IPS-NIHi7 (cell line): ENCODE measurements at regions not wholly inside any gene's neighbourhood (a gene's known extent, or its start where the extent isn't known, plus 50 kb on each side); places are given as distances from the start of the nearest gene placed in this dataset.

Experiments used
- DNase-seq: peaks from one replicate; pipeline ENCODE4 v3.0.0; 2012; ENCODE audit warnings: mixed read lengths; ENCODE audit errors: extremely low spot score

DNA sequence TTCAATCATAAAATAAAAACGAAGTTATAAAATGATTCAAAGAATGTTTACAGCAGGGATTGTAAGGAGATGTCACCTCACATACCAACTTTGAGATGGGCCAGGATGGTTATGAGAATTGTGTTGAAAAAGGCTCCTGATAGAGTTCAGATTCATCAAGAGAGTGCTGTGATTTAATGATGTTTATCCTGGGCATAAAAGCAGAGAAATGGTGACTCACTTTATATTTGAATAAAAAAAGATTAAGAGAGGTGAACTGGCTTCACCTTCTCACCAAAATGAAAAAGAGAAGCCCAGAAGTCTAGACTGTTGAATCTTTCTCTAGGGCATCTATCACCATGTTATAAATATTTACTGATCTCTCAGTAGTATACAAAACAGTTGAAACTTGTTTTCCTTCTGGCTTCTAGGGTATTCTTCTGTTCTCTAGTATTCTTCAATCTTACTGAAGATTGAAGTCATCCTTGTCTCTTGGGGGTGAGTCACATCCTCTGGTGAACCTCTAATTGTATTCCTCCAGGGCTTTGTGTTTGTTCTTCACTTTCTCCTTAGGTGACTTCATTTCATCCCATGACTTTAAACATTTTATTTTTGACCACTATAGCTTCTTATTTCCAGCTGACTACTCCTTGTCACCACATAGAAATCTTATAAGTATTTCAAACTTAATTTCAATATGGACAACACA lies 1237.3 kb upstream of the C9orf72 start:
- no peak for DNase-seq

DNA sequence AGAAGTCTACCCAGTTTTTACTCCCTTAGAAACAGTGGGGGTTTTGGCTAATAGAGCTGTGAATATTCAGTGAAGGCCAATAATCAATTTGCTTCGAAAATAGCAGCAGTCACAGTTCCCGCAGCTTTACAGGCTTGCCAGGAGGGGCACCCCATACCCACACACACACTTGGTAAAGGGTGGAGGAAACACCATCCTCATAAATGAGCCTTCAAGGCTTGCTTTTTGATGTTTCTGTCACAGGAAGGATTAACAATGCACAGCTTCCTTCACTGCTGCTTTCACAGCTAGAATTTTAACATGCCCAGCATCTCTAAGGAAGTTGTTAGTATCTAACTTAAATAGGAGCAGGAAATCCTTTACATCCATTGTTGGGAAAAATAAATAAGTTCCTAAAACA lies 1247.5 kb upstream of the C9orf72 start:
- DNase-seq, result peak; percentile 31

DNA sequence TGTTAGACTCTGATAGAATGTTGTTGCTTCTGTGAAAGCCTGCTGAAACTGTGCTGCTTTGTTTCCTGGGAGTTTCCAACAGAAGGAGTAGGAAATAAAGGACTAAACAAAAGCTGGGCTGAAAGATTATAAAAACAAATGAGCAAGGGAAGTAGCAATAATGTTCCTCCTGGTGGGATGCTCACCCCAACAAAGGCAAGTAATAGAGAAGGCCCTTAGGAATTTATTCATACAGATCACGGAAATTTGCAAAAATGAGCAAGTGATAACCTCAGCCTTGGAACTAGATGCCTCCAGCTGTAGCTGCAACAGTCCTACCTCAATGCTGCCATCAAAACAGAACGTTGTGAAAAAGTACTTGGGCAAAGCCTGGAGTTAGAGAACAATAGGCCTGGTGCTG lies 1248.0 kb upstream of the C9orf72 start:
- DNase-seq, result no peak

- no peak for DNase-seq
These were observed 1251.2 kb upstream of the C9orf72 start for GRCh38 chr9:28824432-28824963.

GRCh38 chr9:28832168-28832770 lies 1259.0 kb upstream of the C9orf72 start:
- DNase-seq, result no peak

GRCh38 chr9:28834156-28834555 lies 1260.9 kb upstream of the C9orf72 start:
- no peak for DNase-seq

- DNase-seq, result no peak
These were observed 1266.6 kb upstream of the C9orf72 start for GRCh38 chr9:28839778-28840430.

DNA sequence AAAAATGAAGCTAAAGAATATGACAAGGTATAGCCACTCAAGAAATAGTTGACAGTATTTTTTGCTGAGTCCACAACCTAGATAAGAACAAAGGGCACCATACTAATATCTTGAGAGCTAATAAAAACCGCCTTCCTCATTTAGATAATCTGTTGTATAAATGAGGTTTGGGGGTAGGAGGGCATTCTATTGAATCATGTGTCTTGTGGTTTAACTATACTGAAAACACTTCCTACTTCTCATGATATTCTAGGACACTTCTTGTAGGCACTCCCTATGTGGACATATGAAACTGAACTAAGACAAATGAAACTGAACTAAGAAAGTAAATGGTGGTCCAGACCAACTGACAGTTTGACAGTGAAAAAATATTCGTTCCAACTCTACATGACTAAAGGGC lies 1268.5 kb upstream of the C9orf72 start:
- no peak for DNase-seq

GRCh38 chr9:28847331-28847730 lies 1274.0 kb upstream of the C9orf72 start:
- DNase-seq, result no peak

GRCh38 chr9:28848671-28849070 lies 1275.4 kb upstream of the C9orf72 start:
- no peak for DNase-seq

DNA sequence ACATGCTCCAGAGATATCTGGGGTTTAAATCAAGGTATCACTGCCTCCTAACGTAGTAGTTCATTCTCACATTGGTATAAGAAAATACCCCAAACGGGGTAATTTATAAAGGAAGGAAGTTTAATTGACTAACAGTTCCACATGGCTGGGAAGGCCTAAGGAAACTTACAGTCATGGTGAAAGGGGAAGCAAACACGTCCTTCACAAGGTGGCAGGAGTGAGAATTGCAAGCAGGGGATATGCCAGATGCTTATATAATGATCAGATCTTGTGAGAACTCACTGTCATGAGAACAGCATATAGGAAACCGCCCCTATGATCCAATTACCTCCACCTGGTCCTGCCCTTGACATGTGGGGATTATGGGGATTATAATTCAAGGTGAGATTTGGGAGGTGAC lies 1280.2 kb upstream of the C9orf72 start:
- no peak for DNase-seq

GRCh38 chr9:28866951-28867350 lies 1293.7 kb upstream of the C9orf72 start:
- DNase-seq, result no peak

GRCh38 chr9:28868228-28868990 lies 1295.1 kb upstream of the C9orf72 start:
- no peak for DNase-seq

DNA sequence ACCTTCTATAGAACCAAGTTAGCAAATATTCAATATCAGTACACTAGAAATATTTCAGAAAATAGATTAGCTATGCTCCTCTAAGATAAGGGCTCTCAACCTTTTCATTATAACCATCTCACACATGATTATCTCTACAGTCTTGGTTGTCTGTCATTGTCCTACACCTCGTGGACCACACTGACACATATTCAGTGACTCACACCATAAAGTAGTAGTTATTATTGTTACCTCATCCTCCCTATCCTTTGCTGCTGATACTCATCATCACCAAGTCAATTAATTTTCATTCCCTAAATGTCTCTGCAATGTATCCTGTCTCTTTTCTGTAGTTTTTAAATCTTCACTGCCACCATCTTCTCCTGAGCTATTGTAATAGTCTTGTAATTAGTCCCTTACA lies 1309.2 kb upstream of the C9orf72 start:
- DNase-seq, result no peak

GRCh38 chr9:28883234-28883633 lies 1310.0 kb upstream of the C9orf72 start:
- DNase-seq, result no peak

- DNase-seq, result no peak
These were observed 1314.1 kb upstream of the C9orf72 start for GRCh38 chr9:28887188-28887884.

GRCh38 chr9:28888806-28889205 lies 1315.5 kb upstream of the C9orf72 start:
- no peak for DNase-seq

- DNase-seq, result no peak
These were observed 1319.3 kb upstream of the C9orf72 start for GRCh38 chr9:28892538-28892937.

- no peak for DNase-seq
These were observed 1326.0 kb upstream of the C9orf72 start for GRCh38 chr9:28899267-28899666.

- DNase-seq, result no peak
These were observed 1326.6 kb upstream of the C9orf72 start for GRCh38 chr9:28899926-28900325.

- no peak for DNase-seq
These were observed 1327.1 kb upstream of the C9orf72 start for GRCh38 chr9:28900406-28900805.

DNA sequence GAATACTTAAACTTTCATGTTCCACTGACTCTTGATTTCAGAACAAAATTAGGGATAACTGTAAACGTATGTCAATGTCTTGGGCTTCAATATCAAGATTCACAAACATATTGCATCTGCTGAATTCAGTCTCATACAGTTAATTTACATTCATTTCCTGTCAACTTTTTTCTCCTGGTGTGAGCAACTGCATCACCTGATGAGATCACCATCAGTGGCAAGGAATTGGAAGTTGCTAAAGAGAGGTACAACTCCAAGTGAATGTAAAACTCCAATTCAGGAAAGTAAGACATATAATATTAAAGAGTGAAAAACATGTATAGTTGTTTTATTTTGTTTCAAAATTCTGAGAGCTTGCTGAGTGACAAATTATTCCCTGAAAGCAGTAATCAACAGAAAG lies 1336.2 kb upstream of the C9orf72 start:
- no peak for DNase-seq
